HEK293 (cell line): ENCODE measurements at regions not wholly inside any gene's neighbourhood (a gene's known extent, or its start where the extent isn't known, plus 50 kb on each side); places are given as distances from the start of the nearest gene placed in this dataset.

ENCODE experiments used
- CTCF ChIA-PET: fragments of 350-600 bp; formaldehyde crosslinking; extraction: SDS; loops from one replicate; lab custom pipeline; 2021; ENCODE audit warnings: antibody characterized with exemption; lab: Yijun Ruan, JAX
- POLR2A ChIA-PET: fragments of 300-600 bp; formaldehyde crosslinking; extraction: SDS; loops from one replicate; lab custom pipeline; 2020; ENCODE audit warnings: antibody characterized with exemption, inconsistent platforms; lab: Yijun Ruan, JAX
- H3K27ac ChIP-seq: fragments of 200-500 bp; sonication (Bioruptor generic); 2 replicates; pipeline ENCODE4 v1.5.1; 2014; ENCODE audit warnings: low read depth, low read length, control low read depth, inconsistent platforms; ENCODE audit errors: extremely low read depth
- H3K36me3 ChIP-seq, 2 experiments: fragments of 200-500 bp in 1 of 2; sonication (Bioruptor generic) in 1 of 2; 1 replicate in 1 of 2; 2 replicates in 1 of 2; pipeline ENCODE4 v1.5.1; 2014 to 2017; ENCODE audit warnings: inconsistent platforms in 2 of 2, low read length in 2 of 2; ENCODE audit not compliant: control insufficient read depth in 2 of 2, insufficient read depth in 1 of 2
- H3K4me1 ChIP-seq: fragments of 200-500 bp; sonication (Bioruptor generic); 2 replicates; pipeline ENCODE4 v1.5.1; 2014; ENCODE audit warnings: mild to moderate bottlenecking, low read length, inconsistent platforms; ENCODE audit not compliant: control insufficient read depth, insufficient read depth
- H3K4me3 ChIP-seq: 2 replicates; pipeline ENCODE4 v1.5.1; 2011; ENCODE audit warnings: low read depth, mild to moderate bottlenecking, control low read depth, low read length, moderate library complexity
- H3K9me3 ChIP-seq: fragments of 200-500 bp; sonication (Bioruptor generic); 2 replicates; pipeline ENCODE4 v1.5.1; 2014; ENCODE audit warnings: low read depth, low read length, inconsistent platforms; ENCODE audit not compliant: control insufficient read depth, insufficient read depth
- ATF2 ChIP-seq: fragments of 450-650 bp; formaldehyde crosslinking; IDR thresholded peaks from 2 replicates; pipeline ENCODE4 v1.5.1; 2016; ENCODE audit warnings: missing biosample characterization, missing genetic modification characterization, low read depth
- BCL11B ChIP-seq: fragments of 450-650 bp; formaldehyde crosslinking; IDR thresholded peaks from 2 replicates; pipeline ENCODE4 v1.5.1; 2016; ENCODE audit warnings: low read depth, missing biosample characterization, missing genetic modification characterization
- GLIS1 ChIP-seq: fragments of 450-650 bp; formaldehyde crosslinking; IDR thresholded peaks from 2 replicates; pipeline ENCODE4 v1.5.1; 2016; ENCODE audit warnings: missing biosample characterization, missing genetic modification characterization
- IKZF3 ChIP-seq: fragments of 450-650 bp; IDR thresholded peaks from 2 replicates; pipeline ENCODE4 v1.5.0; 2018; ENCODE audit warnings: missing biosample characterization, mild to moderate bottlenecking, missing genetic modification characterization, moderate library complexity
- PRDM1 ChIP-seq: fragments of 450-650 bp; formaldehyde crosslinking; IDR thresholded peaks from 2 replicates; pipeline ENCODE4; 2016; ENCODE audit warnings: missing biosample characterization, missing genetic modification characterization
- ZBTB20 ChIP-seq: fragments of 450-650 bp; formaldehyde crosslinking; IDR thresholded peaks from 2 replicates; pipeline ENCODE4 v1.5.1; 2016; ENCODE audit warnings: missing biosample characterization, missing genetic modification characterization
- ZBTB8A ChIP-seq: fragments of 450-650 bp; formaldehyde crosslinking; IDR thresholded peaks from 2 replicates; pipeline ENCODE4 v1.5.1; 2016; ENCODE audit warnings: missing biosample characterization, missing genetic modification characterization
- ZFP41 ChIP-seq: fragments of 450-650 bp; formaldehyde crosslinking; IDR thresholded peaks from 2 replicates; pipeline ENCODE4 v1.5.1; 2016; ENCODE audit warnings: missing biosample characterization, missing genetic modification characterization, borderline replicate concordance
- ZIC2 ChIP-seq: fragments of 450-650 bp; formaldehyde crosslinking; IDR thresholded peaks from 2 replicates; pipeline ENCODE4 v1.5.1; 2016; ENCODE audit warnings: missing biosample characterization, missing genetic modification characterization
- ZNF239 ChIP-seq: fragments of 450-650 bp; formaldehyde crosslinking; IDR thresholded peaks from 2 replicates; pipeline ENCODE4 v1.5.1; 2016; ENCODE audit warnings: missing biosample characterization, missing genetic modification characterization
- ZNF248 ChIP-seq: fragments of 450-650 bp; formaldehyde crosslinking; IDR thresholded peaks from 2 replicates; pipeline ENCODE4 v1.5.1; 2017; ENCODE audit warnings: missing biosample characterization, missing genetic modification characterization
- ZNF335 ChIP-seq: fragments of 450-650 bp; formaldehyde crosslinking; conservative IDR thresholded peaks from 2 replicates; pipeline ENCODE4 v1.5.1; 2016; ENCODE audit warnings: missing biosample characterization, missing genetic modification characterization
- ZNF513 ChIP-seq: fragments of 450-650 bp; IDR thresholded peaks from 2 replicates; pipeline ENCODE4 v1.5.1; 2018; ENCODE audit warnings: missing biosample characterization, missing genetic modification characterization
- ZSCAN16 ChIP-seq: fragments of 450-650 bp; formaldehyde crosslinking; IDR thresholded peaks from 2 replicates; pipeline ENCODE4 v1.5.1; 2016; ENCODE audit warnings: missing biosample characterization, missing genetic modification characterization
- TF ChIP-seq, protein P1 (sequence below): fragments of 450-650 bp; formaldehyde crosslinking; optimal IDR thresholded peaks from 2 replicates; pipeline ENCODE3; 2016; ENCODE audit warnings: missing biosample characterization, mild to moderate bottlenecking, missing genetic modification characterization
- TF ChIP-seq, protein P2 (sequence below): fragments of 450-650 bp; formaldehyde crosslinking; IDR thresholded peaks from 2 replicates; pipeline ENCODE4 v1.5.1; 2017; ENCODE audit warnings: missing biosample characterization, missing genetic modification characterization
- TF ChIP-seq, protein P3 (sequence below): sonication (generic); formaldehyde crosslinking; IDR thresholded peaks from 2 replicates; pipeline ENCODE4 v1.8.1; 2022; ENCODE audit warnings: mild to moderate bottlenecking, moderate library complexity, missing genetic modification reagents
- TF ChIP-seq, protein P4 (sequence below): fragments of 450-650 bp; formaldehyde crosslinking; IDR thresholded peaks from 2 replicates; pipeline ENCODE4 v1.5.1; 2016; ENCODE audit warnings: missing biosample characterization, missing genetic modification characterization

DNA sequence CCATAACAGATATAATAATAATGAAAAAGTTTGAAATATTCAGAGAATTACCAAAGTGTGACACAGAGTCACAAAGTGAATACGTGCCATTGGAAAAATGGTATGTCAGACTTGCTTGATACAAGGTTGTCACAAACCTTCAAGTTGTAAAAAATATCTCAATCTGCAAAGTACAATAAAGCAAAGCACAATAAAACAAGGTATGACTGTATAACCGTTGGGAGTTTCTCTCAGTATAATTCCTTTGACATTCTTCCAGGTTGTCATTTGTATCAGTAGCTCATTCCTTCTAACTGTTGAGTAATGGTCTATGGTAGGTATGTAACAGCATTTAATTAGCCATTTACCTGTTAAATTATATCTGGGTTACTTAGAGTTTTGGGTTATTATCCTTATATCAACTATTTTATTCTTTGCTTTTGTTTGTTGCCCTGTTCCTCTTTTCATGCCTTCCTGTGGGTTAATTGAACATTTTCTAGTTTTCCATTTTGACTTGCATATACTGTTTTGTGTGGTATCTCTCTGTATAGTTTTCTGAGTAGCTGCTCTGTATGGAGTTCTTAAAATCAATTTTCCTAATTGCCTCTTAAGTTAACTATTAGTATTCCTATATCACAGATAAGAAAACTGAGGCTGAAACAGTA, 112.5 kb downstream of the SUCNR1 start:
- Histone ChIP-seq H3K4me1 (no peaks in the 10 kb centered on the region), H3K9me3 (no peaks in the 10 kb centered on the region), H3K36me3 (no peaks in the 10 kb centered on the region), H3K4me3 (no peak overlapping the region), H3K27ac (no peak overlapping the region)
- POLR2A ChIA-PET, result no interaction called here
- CTCF ChIA-PET, result no interaction called here
- TF ChIP-seq ZSCAN16 (tag by site-specific recombination) (no peak), GLIS1 (tag by site-specific recombination) (no peak), ZNF239 (tag by site-specific recombination) (no peak), PRDM1 (tag by site-specific recombination) (no peak), ATF2 (tag by site-specific recombination) (no peak), ZNF335 (tag by site-specific recombination) (no peak), IKZF3 (tag by site-specific recombination) (no peak), ZFP41 (tag by site-specific recombination) (no peak), ZIC2 (no peak), BCL11B (tag by site-specific recombination) (no peak), ZNF513 (no peak), ZBTB8A (tag by site-specific recombination) (no peak), ZBTB20 (no peak), ZNF248 (tag by site-specific recombination) (no peak)
- TF ChIP-seq, protein P1, sequence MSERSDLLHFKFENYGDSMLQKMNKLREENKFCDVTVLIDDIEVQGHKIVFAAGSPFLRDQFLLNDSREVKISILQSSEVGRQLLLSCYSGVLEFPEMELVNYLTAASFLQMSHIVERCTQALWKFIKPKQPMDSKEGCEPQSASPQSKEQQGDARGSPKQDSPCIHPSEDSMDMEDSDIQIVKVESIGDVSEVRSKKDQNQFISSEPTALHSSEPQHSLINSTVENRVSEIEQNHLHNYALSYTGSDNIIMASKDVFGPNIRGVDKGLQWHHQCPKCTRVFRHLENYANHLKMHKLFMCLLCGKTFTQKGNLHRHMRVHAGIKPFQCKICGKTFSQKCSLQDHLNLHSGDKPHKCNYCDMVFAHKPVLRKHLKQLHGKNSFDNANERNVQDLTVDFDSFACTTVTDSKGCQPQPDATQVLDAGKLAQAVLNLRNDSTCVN, result no peak
- TF ChIP-seq, protein P2, sequence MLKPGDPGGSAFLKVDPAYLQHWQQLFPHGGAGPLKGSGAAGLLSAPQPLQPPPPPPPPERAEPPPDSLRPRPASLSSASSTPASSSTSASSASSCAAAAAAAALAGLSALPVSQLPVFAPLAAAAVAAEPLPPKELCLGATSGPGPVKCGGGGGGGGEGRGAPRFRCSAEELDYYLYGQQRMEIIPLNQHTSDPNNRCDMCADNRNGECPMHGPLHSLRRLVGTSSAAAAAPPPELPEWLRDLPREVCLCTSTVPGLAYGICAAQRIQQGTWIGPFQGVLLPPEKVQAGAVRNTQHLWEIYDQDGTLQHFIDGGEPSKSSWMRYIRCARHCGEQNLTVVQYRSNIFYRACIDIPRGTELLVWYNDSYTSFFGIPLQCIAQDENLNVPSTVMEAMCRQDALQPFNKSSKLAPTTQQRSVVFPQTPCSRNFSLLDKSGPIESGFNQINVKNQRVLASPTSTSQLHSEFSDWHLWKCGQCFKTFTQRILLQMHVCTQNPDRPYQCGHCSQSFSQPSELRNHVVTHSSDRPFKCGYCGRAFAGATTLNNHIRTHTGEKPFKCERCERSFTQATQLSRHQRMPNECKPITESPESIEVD (tag by site-specific recombination), result no peak
- TF ChIP-seq, protein P3, sequence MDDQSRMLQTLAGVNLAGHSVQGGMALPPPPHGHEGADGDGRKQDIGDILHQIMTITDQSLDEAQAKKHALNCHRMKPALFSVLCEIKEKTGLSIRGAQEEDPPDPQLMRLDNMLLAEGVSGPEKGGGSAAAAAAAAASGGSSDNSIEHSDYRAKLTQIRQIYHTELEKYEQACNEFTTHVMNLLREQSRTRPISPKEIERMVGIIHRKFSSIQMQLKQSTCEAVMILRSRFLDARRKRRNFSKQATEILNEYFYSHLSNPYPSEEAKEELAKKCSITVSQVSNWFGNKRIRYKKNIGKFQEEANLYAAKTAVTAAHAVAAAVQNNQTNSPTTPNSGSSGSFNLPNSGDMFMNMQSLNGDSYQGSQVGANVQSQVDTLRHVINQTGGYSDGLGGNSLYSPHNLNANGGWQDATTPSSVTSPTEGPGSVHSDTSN, result no peak
- TF ChIP-seq, protein P4, sequence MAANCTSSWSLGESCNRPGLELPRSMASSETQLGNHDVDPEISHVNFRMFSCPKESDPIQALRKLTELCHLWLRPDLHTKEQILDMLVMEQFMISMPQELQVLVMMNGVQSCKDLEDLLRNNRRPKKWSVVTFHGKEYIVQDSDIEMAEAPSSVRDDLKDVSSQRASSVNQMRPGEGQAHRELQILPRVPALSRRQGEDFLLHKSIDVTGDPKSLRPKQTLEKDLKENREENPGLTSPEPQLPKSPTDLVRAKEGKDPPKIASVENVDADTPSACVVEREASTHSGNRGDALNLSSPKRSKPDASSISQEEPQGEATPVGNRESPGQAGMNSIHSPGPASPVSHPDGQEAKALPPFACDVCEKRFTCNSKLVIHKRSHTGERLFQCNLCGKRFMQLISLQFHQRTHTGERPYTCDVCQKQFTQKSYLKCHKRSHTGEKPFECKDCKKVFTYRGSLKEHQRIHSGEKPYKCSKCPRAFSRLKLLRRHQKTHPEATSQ (tag by site-specific recombination), result no peak
